IMR-90 (cell line): ENCODE measurements at regions not wholly inside any gene's neighbourhood (a gene's known extent, or its start where the extent isn't known, plus 50 kb on each side); places are given as distances from the start of the nearest gene placed in this dataset. TPM values are rescaled to one million over a fixed set of nuclear protein-coding genes. Genes with fewer than 3 reads are reported as not detected.

Experiments used
- ATAC-seq: fragments of 200-7000 bp; cut with Tn5 transposase; 2 replicates; pipeline ENCODE4 v1.9.1; 2020; ENCODE audit warnings: low read depth, mild to moderate bottlenecking, moderate library complexity
- BruUV-seq: library from RNA; stranded (reverse); fragments of 400-500 nt; replicated peaks from 2 replicates; lab custom pipeline; 2021; lab: Mats Ljungman, UMichigan
- CTCF ChIA-PET: fragments of 300-600 bp; formaldehyde crosslinking; extraction: SDS; loops from one replicate; lab custom pipeline; 2021; ENCODE audit warnings: antibody characterized with exemption; lab: Yijun Ruan, JAX
- POLR2A ChIA-PET: fragments of 300-600 bp; sonication (Branson Sonifier 250); formaldehyde crosslinking; loops from one replicate; lab custom pipeline; 2022; ENCODE audit warnings: antibody characterized with exemption; ENCODE audit not compliant: unreplicated experiment; lab: Charles Lee
- DNase-seq: peaks from one replicate; pipeline ENCODE4 v3.0.0; 2013
- H2AFZ ChIP-seq: replicated peaks from 2 replicates; pipeline ENCODE3; 2013; ENCODE audit warnings: low read length, mild to moderate bottlenecking; ENCODE audit not compliant: poor library complexity
- H2AK5ac ChIP-seq: 2 replicates; pipeline ENCODE4 v1.6.1; 2013; ENCODE audit warnings: low read depth, low read length, inconsistent platforms
- H2AK9ac ChIP-seq: replicated peaks from 2 replicates; pipeline ENCODE3; 2013; ENCODE audit warnings: mild to moderate bottlenecking, low read depth, low read length, moderate library complexity; ENCODE audit not compliant: poor library complexity
- H2BK120ac ChIP-seq: 2 replicates; pipeline ENCODE4 v1.6.1; 2013; ENCODE audit warnings: low read depth, low read length, inconsistent platforms
- H2BK15ac ChIP-seq: 3 replicates; pipeline ENCODE4 v1.6.1; 2013; ENCODE audit warnings: low read depth, low read length, inconsistent platforms
- H2BK20ac ChIP-seq: 2 replicates; pipeline ENCODE4 v1.6.1; 2013; ENCODE audit warnings: low read depth, mild to moderate bottlenecking, inconsistent platforms, low read length, moderate library complexity
- H2BK5ac ChIP-seq: 2 replicates; pipeline ENCODE4 v1.6.1; 2013; ENCODE audit warnings: mild to moderate bottlenecking, low read depth, low read length, inconsistent platforms; ENCODE audit not compliant: poor library complexity, severe bottlenecking
- H3K14ac ChIP-seq: replicated peaks from 2 replicates; pipeline ENCODE4 v1.6.1; 2013; ENCODE audit warnings: low read depth, low read length, inconsistent platforms
- H3K18ac ChIP-seq: 2 replicates; pipeline ENCODE4 v1.6.1; 2013; ENCODE audit warnings: low read depth, low read length, control low read depth
- H3K23ac ChIP-seq: 2 replicates; pipeline ENCODE4 v1.6.1; 2013; ENCODE audit warnings: low read depth, low read length, inconsistent platforms
- H3K27ac ChIP-seq: 2 replicates; pipeline ENCODE4 v1.5.1; 2013; ENCODE audit warnings: mild to moderate bottlenecking, control low read depth, low read length; ENCODE audit not compliant: insufficient read depth
- H3K27me3 ChIP-seq: 2 replicates; pipeline ENCODE4 v1.6.1; 2013; ENCODE audit warnings: low read length; ENCODE audit not compliant: control insufficient read depth, insufficient read depth
- H3K36me3 ChIP-seq: 2 replicates; pipeline ENCODE4 v1.6.1; 2013; ENCODE audit warnings: low read length, mixed read lengths; ENCODE audit not compliant: control insufficient read depth, insufficient read depth
- H3K4ac ChIP-seq: 2 replicates; pipeline ENCODE4 v1.6.1; 2013; ENCODE audit warnings: low read depth, low read length, inconsistent platforms
- H3K4me1 ChIP-seq: 2 replicates; pipeline ENCODE4 v1.6.1; 2013; ENCODE audit warnings: low read length, mixed read lengths; ENCODE audit not compliant: control insufficient read depth, insufficient read depth
- H3K4me2 ChIP-seq: 2 replicates; pipeline ENCODE4 v1.6.1; 2013; ENCODE audit warnings: low read depth, mild to moderate bottlenecking, control low read depth, low read length, moderate library complexity
- H3K4me3 ChIP-seq: 2 replicates; pipeline ENCODE4 v1.5.1; 2013; ENCODE audit warnings: low read depth, mild to moderate bottlenecking, control low read depth, low read length, moderate library complexity; ENCODE audit not compliant: insufficient read depth
- H3K56ac ChIP-seq: 2 replicates; pipeline ENCODE4 v1.6.1; 2013; ENCODE audit warnings: low read length, inconsistent platforms; ENCODE audit not compliant: insufficient read depth; ENCODE audit errors: extremely low read depth
- H3K79me1 ChIP-seq, 2 experiments: 2 replicates each; pipeline ENCODE4 v1.6.1; 2013; ENCODE audit warnings: low read length in 2 of 2, inconsistent platforms in 1 of 2, low read depth in 1 of 2
- H3K9ac ChIP-seq: 2 replicates; pipeline ENCODE4 v1.6.1; 2013; ENCODE audit warnings: low read depth, low read length, control low read depth
- H3K9me1 ChIP-seq: 2 replicates; pipeline ENCODE4 v1.6.1; 2013; ENCODE audit warnings: low read length, inconsistent platforms; ENCODE audit not compliant: insufficient read depth
- H3K9me3 ChIP-seq: 2 replicates; pipeline ENCODE4 v1.6.1; 2013; ENCODE audit warnings: low read length; ENCODE audit not compliant: control insufficient read depth, insufficient read depth
- H4K20me1 ChIP-seq: 2 replicates; pipeline ENCODE4 v1.6.1; 2013; ENCODE audit warnings: low read length, inconsistent platforms; ENCODE audit not compliant: insufficient read depth
- H4K5ac ChIP-seq: 2 replicates; pipeline ENCODE4 v1.6.1; 2013; ENCODE audit warnings: mild to moderate bottlenecking, low read depth, low read length, control low read depth
- H4K8ac ChIP-seq, 2 experiments: 2 replicates each; pipeline ENCODE4 v1.6.1; 2013; ENCODE audit warnings: low read depth in 2 of 2, low read length in 2 of 2, control low read depth in 1 of 2, inconsistent platforms in 1 of 2
- H4K91ac ChIP-seq: 2 replicates; pipeline ENCODE4 v1.6.1; 2013; ENCODE audit warnings: low read depth, low read length, inconsistent platforms; ENCODE audit not compliant: insufficient read depth
- BHLHE40 ChIP-seq: fragments of 150-350 bp; IDR thresholded peaks from 2 replicates; pipeline ENCODE4 v1.6.1; 2016; ENCODE audit warnings: mild to moderate bottlenecking, low read depth, low read length
- MAFK ChIP-seq: IDR thresholded peaks from 2 replicates; pipeline ENCODE4 v1.6.1; 2012; ENCODE audit warnings: low read depth, low read length, improper control_type of control experiment
- NFE2L2 ChIP-seq: fragments of 150-350 bp; IDR thresholded peaks from 2 replicates; pipeline ENCODE4 v1.6.1; 2016; ENCODE audit warnings: low read depth, mild to moderate bottlenecking, low read length
- RAD21 ChIP-seq: IDR thresholded peaks from 2 replicates; pipeline ENCODE4 v1.6.1; 2012; ENCODE audit warnings: low read length, improper control_type of control experiment
- SMC3 ChIP-seq: fragments of 150-350 bp; IDR thresholded peaks from 2 replicates; pipeline ENCODE4 v1.6.1; 2016; ENCODE audit warnings: low read depth, mild to moderate bottlenecking, antibody characterized with exemption, low read length, moderate library complexity
- USF2 ChIP-seq: fragments of 150-350 bp; IDR thresholded peaks from 2 replicates; pipeline ENCODE4 v1.6.1; 2017; ENCODE audit warnings: mild to moderate bottlenecking, antibody characterized with exemption, low read length, low read depth
- WGBS, 2 experiments: methylation state at CpG; one replicate each; pipeline versions ENCODE4 v1.1.5 to v1.1.7; 2013; ENCODE audit warnings: missing lambda C conversion rate in 2 of 2; ENCODE audit not compliant: insufficient read length in 1 of 2; ENCODE audit errors: extremely low coverage in 2 of 2; 5-methylcytosine and 5-hydroxymethylcytosine counted together
- dilution Hi-C: fragments of 300-500 bp; cut with HindIII; formaldehyde crosslinking; loops from one replicate; pipeline ENCODE4 v1.14.3; 2018; ENCODE audit warnings: low sequenced_read_pairs; ENCODE audit not compliant: unreplicated experiment
- in situ Hi-C: fragments of 300-500 bp; cut with MboI; formaldehyde crosslinking; loops from 3 replicates; pipeline ENCODE4 v1.14.3; 2019; ENCODE audit warnings: low sequenced_read_pairs, inconsistent platforms, mixed read lengths
- intact Hi-C: fragments of 100-400 bp; cut with micrococcal nuclease; formaldehyde crosslinking; loops from 2 replicates; pipeline ENCODE4 v1.10.0; 2022
- microRNA-seq, 2 experiments: library from miRNA; stranded (forward) in 1 of 2; unstranded in 1 of 2; fragments of 10-50 nt in 1 of 2; fragments of <30 nt in 1 of 2; gene quantifications in 1 of 2; microRNA quantifications in 1 of 2; one replicate each; pipeline versions ENCODE3 to v1.1.0; 2013 to 2020; ENCODE audit not compliant: insufficient read depth in 1 of 2, insufficient read length in 1 of 2, unreplicated experiment in 1 of 2
- small RNA-seq, 5 experiments: library from RNA; depleted of rRNA; stranded (forward); fragments of <200 nt; gene quantifications; one replicate each; pipeline ENCODE3, GENCODE V24; 2012

GRCh38 chr6:96470296-96470695 lies 51.3 kb upstream of the UFL1 start:
- intact Hi-C loops (loop anchor here (1.0 kb wide), 1 partner anchor 1037 kb away; no protein-coding TSS in a partner anchor), dilution Hi-C loops (no loop called here), in situ Hi-C loops (no loop called here)
- Histone ChIP-seq H2AFZ (no peak overlapping the region), H2BK15ac (no peak overlapping the region), H3K27ac (no peak overlapping the region), H4K5ac (no peak overlapping the region), H3K14ac (no peak overlapping the region), H4K91ac (no peak overlapping the region), H2AK5ac (no peak overlapping the region), H3K9me1 (no peaks in the 10 kb centered on the region), H2BK20ac (no peak overlapping the region), H4K8ac (no peak overlapping the region), H2BK5ac (no peak overlapping the region), H3K4me2 (no peak overlapping the region), H3K9ac (no peak overlapping the region), H2BK120ac (no peak overlapping the region), H3K9me3 (no peaks in the 10 kb centered on the region), H3K27me3 (no peaks in the 10 kb centered on the region), H2AK9ac (no peak overlapping the region), H3K4me1 (no peaks in the 10 kb centered on the region), H3K4me3 (no peak overlapping the region), H3K36me3 (no peaks in the 10 kb centered on the region), H4K20me1 (no peaks in the 10 kb centered on the region), H3K23ac (no peak overlapping the region), H3K4ac (no peak overlapping the region), H3K79me1 (no peaks in the 10 kb centered on the region), H3K56ac (no peak overlapping the region), H3K18ac (no peak overlapping the region)
- no peak for ATAC-seq
- CTCF ChIA-PET: no interaction called here
- no peak for DNase-seq
- TF ChIP-seq RAD21 (no peak), USF2 (no peak), NFE2L2 (no peak), BHLHE40 (no peak), MAFK (no peak), SMC3 (no peak)
- BruUV-seq: no TSS peak
- no CpG with 5 or more reads among the region's 2 CpGs for WGBS, 2 experiments
- POLR2A ChIA-PET: no interaction called here

Small RNA genes in the stretch of these regions (microRNA-seq; reads per million reads assigned to microRNA genes)
- gene RN7SL797P (ENCODE audit: insufficient read depth, insufficient read length): not detected

Small RNA genes in the stretch of these regions (small RNA-seq; reads per million reads assigned to genes)
- 0 reads per million in 5 experiments for gene RN7SL797P
